H1 (cell line): ENCODE measurements at regions not wholly inside any gene's neighbourhood (a gene's known extent, or its start where the extent isn't known, plus 50 kb on each side); places are given as distances from the start of the nearest gene placed in this dataset.

ENCODE experiments used
- CTCF ChIA-PET: fragments of 300-600 bp; sonication (Branson Sonifier 250); formaldehyde crosslinking; loops from one replicate; lab custom pipeline; 2021; ENCODE audit not compliant: partially characterized antibody; lab: Charles Lee
- POLR2A ChIA-PET: fragments of 300-600 bp; sonication (Branson Sonifier 250); formaldehyde crosslinking; loops from one replicate; lab custom pipeline; 2021; ENCODE audit warnings: inconsistent platforms; ENCODE audit not compliant: partially characterized antibody; lab: Charles Lee
- DNase-seq, 2 experiments: peaks; one replicate each; pipeline versions ENCODE4 v3.0.0 to v3.0.0-alpha.2; 2010 to 2022; ENCODE audit warnings: low spot score in 2 of 2, low read depth in 1 of 2, mixed read lengths in 1 of 2
- FAIRE-seq: peaks from 2 replicates; lab custom pipeline; 2011; peaks lifted over from hg19 to GRCh38; lab: Jason Lieb, UNC
- H2AFZ ChIP-seq: 2 replicates; pipeline ENCODE4 v1.8.1; 2012; ENCODE audit warnings: low read length, inconsistent platforms
- H2AK5ac ChIP-seq: 2 replicates; pipeline ENCODE4 v1.6.1; 2013; ENCODE audit warnings: low read depth, low read length
- H2BK120ac ChIP-seq: replicated peaks from 2 replicates; pipeline ENCODE3; 2013; ENCODE audit warnings: low read depth, low read length, inconsistent platforms
- H2BK12ac ChIP-seq: 2 replicates; pipeline ENCODE4 v1.6.1; 2013; ENCODE audit warnings: low read depth, low read length
- H2BK15ac ChIP-seq: 2 replicates; pipeline ENCODE4 v1.6.1; 2013; ENCODE audit warnings: low read length
- H2BK20ac ChIP-seq: 2 replicates; pipeline ENCODE4 v1.6.1; 2013; ENCODE audit warnings: low read length
- H2BK5ac ChIP-seq: 2 replicates; pipeline ENCODE4 v1.6.1; 2013; ENCODE audit warnings: low read depth, low read length
- H3K14ac ChIP-seq: 2 replicates; pipeline ENCODE4 v1.6.1; 2013; ENCODE audit warnings: inconsistent platforms; ENCODE audit not compliant: insufficient read length
- H3K18ac ChIP-seq: 2 replicates; pipeline ENCODE4 v1.6.1; 2013; ENCODE audit warnings: low read length; ENCODE audit errors: extremely low read depth
- H3K23ac ChIP-seq: 2 replicates; pipeline ENCODE4 v1.6.1; 2013; ENCODE audit warnings: inconsistent platforms; ENCODE audit not compliant: insufficient read length
- H3K23me2 ChIP-seq: 2 replicates; pipeline ENCODE4 v1.6.1; 2013; ENCODE audit warnings: low read depth, low read length
- H3K27ac ChIP-seq: 2 replicates; pipeline ENCODE4 v1.6.1; 2011; ENCODE audit warnings: low read depth, low read length, inconsistent platforms
- H3K27me3 ChIP-seq, 4 experiments: replicated peaks in 1 of 4; 1 replicate in 1 of 4; 2 replicates in 3 of 4; pipeline versions ENCODE4 v1.6.1 to v1.8.1; 2011 to 2013; ENCODE audit warnings: low read length in 3 of 4, mild to moderate bottlenecking in 3 of 4, inconsistent platforms in 2 of 4, mixed read lengths in 2 of 4, moderate library complexity in 1 of 4; ENCODE audit not compliant: control insufficient read depth in 3 of 4, insufficient read depth in 3 of 4; ENCODE audit errors: extremely low read depth in 1 of 4
- H3K36me3 ChIP-seq, 4 experiments: 2 replicates each; pipeline versions ENCODE4 v1.6.1 to v1.8.1; 2011 to 2013; ENCODE audit warnings: mild to moderate bottlenecking in 4 of 4, low read length in 3 of 4, moderate library complexity in 2 of 4, control low read depth in 1 of 4, inconsistent platforms in 1 of 4; ENCODE audit not compliant: insufficient read depth in 4 of 4, control insufficient read depth in 2 of 4
- H3K4ac ChIP-seq: replicated peaks from 2 replicates; pipeline ENCODE3; 2013; ENCODE audit warnings: low read length, low read depth, mixed read lengths, inconsistent platforms; ENCODE audit not compliant: insufficient read length
- H3K4me1 ChIP-seq, 4 experiments: replicated peaks in 1 of 4; 1 replicate in 1 of 4; 2 replicates in 3 of 4; pipeline versions ENCODE4 v1.6.1 to v1.8.1; 2011 to 2013; ENCODE audit warnings: low read length in 3 of 4, inconsistent platforms in 2 of 4, mixed read lengths in 1 of 4; ENCODE audit not compliant: insufficient read depth in 4 of 4, control insufficient read depth in 3 of 4
- H3K4me2 ChIP-seq, 2 experiments: 2 replicates each; pipeline versions ENCODE4 v1.6.1 to v1.8.1; 2011 to 2013; ENCODE audit warnings: low read depth in 2 of 2, low read length in 2 of 2, control low read depth in 1 of 2, inconsistent platforms in 1 of 2, mild to moderate bottlenecking in 1 of 2; ENCODE audit not compliant: insufficient read depth in 1 of 2
- H3K4me3 ChIP-seq, 4 experiments: fragments of 200-600, 300-600 bp in 1 of 4; sonication (generic), shearing (Covaris generic), sonication (Bioruptor Twin) in 1 of 4; 2 replicates each; pipeline versions ENCODE4 v1.5.1 to v1.8.1; 2011 to 2016; ENCODE audit warnings: low read length in 4 of 4, low read depth in 3 of 4, control low read depth in 2 of 4, inconsistent platforms in 2 of 4, mild to moderate bottlenecking in 2 of 4, mixed read lengths in 1 of 4, moderate library complexity in 1 of 4; ENCODE audit not compliant: insufficient read depth in 2 of 4; ENCODE audit errors: extremely low read depth in 1 of 4
- H3K56ac ChIP-seq: replicated peaks from 2 replicates; pipeline ENCODE3; 2013; ENCODE audit warnings: low read depth, mild to moderate bottlenecking, mixed read lengths, low read length, inconsistent platforms; ENCODE audit not compliant: insufficient read length
- H3K79me1 ChIP-seq: 2 replicates; pipeline ENCODE4 v1.6.1; 2013; ENCODE audit warnings: low read depth, low read length, control low read depth
- H3K79me2 ChIP-seq, 2 experiments: 2 replicates each; pipeline versions ENCODE4 v1.6.1 to v1.8.1; 2012 to 2013; ENCODE audit warnings: low read length in 2 of 2, mild to moderate bottlenecking in 2 of 2, inconsistent platforms in 1 of 2; ENCODE audit not compliant: insufficient read depth in 2 of 2, control insufficient read depth in 1 of 2
- H3K9ac ChIP-seq, 4 experiments: replicated peaks in 1 of 4; 1 replicate in 1 of 4; 2 replicates in 3 of 4; pipeline versions ENCODE4 v1.6.1 to v1.8.1; 2011 to 2013; ENCODE audit warnings: low read depth in 3 of 4, low read length in 3 of 4, control low read depth in 2 of 4, mild to moderate bottlenecking in 2 of 4, moderate library complexity in 2 of 4, inconsistent platforms in 1 of 4; ENCODE audit errors: extremely low read depth in 1 of 4
- H3K9me3 ChIP-seq, 2 experiments: 2 replicates each; pipeline versions ENCODE4 v1.6.1 to v1.8.1; 2012 to 2013; ENCODE audit warnings: mild to moderate bottlenecking in 2 of 2, moderate library complexity in 2 of 2, control low read depth in 1 of 2, inconsistent platforms in 1 of 2, low read depth in 1 of 2, low read length in 1 of 2, mixed read lengths in 1 of 2; ENCODE audit not compliant: insufficient read depth in 2 of 2
- H4K20me1 ChIP-seq, 2 experiments: replicated peaks in 1 of 2; 2 replicates each; pipeline versions ENCODE3 to v1.8.1; 2011 to 2013; ENCODE audit warnings: inconsistent platforms in 2 of 2, low read length in 2 of 2, mild to moderate bottlenecking in 1 of 2; ENCODE audit not compliant: insufficient read depth in 2 of 2, control insufficient read depth in 1 of 2
- H4K5ac ChIP-seq: 2 replicates; pipeline ENCODE4 v1.6.1; 2013; ENCODE audit warnings: low read length, low read depth, mixed read lengths, inconsistent platforms; ENCODE audit not compliant: insufficient read length
- H4K8ac ChIP-seq: 2 replicates; pipeline ENCODE4 v1.8.0; 2013; ENCODE audit warnings: mild to moderate bottlenecking, moderate library complexity, low read length, inconsistent platforms; ENCODE audit not compliant: insufficient read depth; ENCODE audit errors: extremely low read depth
- H4K91ac ChIP-seq: replicated peaks from 2 replicates; pipeline ENCODE3; 2013; ENCODE audit warnings: low read length, mixed read lengths, inconsistent platforms; ENCODE audit not compliant: insufficient read length
- ATF2 ChIP-seq: IDR thresholded peaks from 2 replicates; pipeline ENCODE4 v1.6.1; 2012; ENCODE audit warnings: low read length, inconsistent platforms
- BCL11A ChIP-seq, 2 experiments: IDR thresholded peaks; one replicate each; pipeline ENCODE4 v1.6.1; 2011; ENCODE audit warnings: low read depth in 2 of 2, low read length in 2 of 2, mild to moderate bottlenecking in 2 of 2
- CEBPB ChIP-seq: IDR thresholded peaks from 2 replicates; pipeline ENCODE4 v1.6.1; 2012; ENCODE audit warnings: low read depth, low read length
- CREB1 ChIP-seq: IDR thresholded peaks from 2 replicates; pipeline ENCODE4 v1.6.1; 2012; ENCODE audit warnings: inconsistent platforms
- CTCF ChIP-seq, 3 experiments: IDR thresholded peaks; 1 replicate in 2 of 3; 2 replicates in 1 of 3; pipeline versions ENCODE4 v1.5.1 to v1.6.1; 2011; ENCODE audit warnings: low read length in 3 of 3, mild to moderate bottlenecking in 3 of 3, inconsistent platforms in 2 of 3, low read depth in 1 of 3, moderate library complexity in 1 of 3; ENCODE audit not compliant: insufficient read depth in 1 of 3; ENCODE audit errors: control extremely low read depth in 1 of 3
- NANOG ChIP-seq: IDR thresholded peaks from 2 replicates; pipeline ENCODE4 v1.6.1; 2011; ENCODE audit warnings: low read length, low read depth, mild to moderate bottlenecking, inconsistent platforms; ENCODE audit not compliant: insufficient read depth, poor library complexity, severe bottlenecking
- SIN3A ChIP-seq, 2 experiments: IDR thresholded peaks in 1 of 2; conservative IDR thresholded peaks in 1 of 2; 2 replicates each; pipeline ENCODE4 v1.6.1; 2011 to 2012; ENCODE audit warnings: low read length in 2 of 2, improper control_type of control experiment in 1 of 2, low read depth in 1 of 2, mild to moderate bottlenecking in 1 of 2
- TBP ChIP-seq: IDR thresholded peaks from 2 replicates; pipeline ENCODE4 v1.6.1; 2011; ENCODE audit warnings: low read depth, low read length, improper control_type of control experiment
- WGBS, 2 experiments: shearing (Covaris generic) in 1 of 2; methylation state at CpG; one replicate each; pipeline versions ENCODE4 v1.1.6 to v1.1.7; 2013 to 2015; ENCODE audit warnings: low lambda C conversion rate in 2 of 2, mixed read lengths in 2 of 2, inconsistent platforms in 1 of 2, low coverage in 1 of 2, missing lambda C conversion rate in 1 of 2; ENCODE audit not compliant: insufficient replicate concordance in 2 of 2, insufficient coverage in 1 of 2, insufficient read length in 1 of 2; ENCODE audit errors: extremely low coverage in 1 of 2, missing lambda C conversion rate in 1 of 2; 5-methylcytosine and 5-hydroxymethylcytosine counted together

- Histone ChIP-seq H4K20me1 (no peaks in the 10 kb centered on the region), H2BK120ac (no peak overlapping the region), H3K4ac (no peak overlapping the region), H4K91ac (no peak overlapping the region), H3K9me3 (no peaks in the 10 kb centered on the region; a peak in 1 of 4 replicates), H3K23me2 (no peaks in the 10 kb centered on the region), H3K14ac (no peak overlapping the region), H2BK5ac (no peak overlapping the region), H3K18ac (no peak overlapping the region), H2AK5ac (no peak overlapping the region), H3K79me2 (no peaks in the 10 kb centered on the region), H3K27me3 (no peaks in the 10 kb centered on the region), H3K56ac (no peak overlapping the region), H2AFZ (no peak overlapping the region), H3K79me1 (no peaks in the 10 kb centered on the region), H3K36me3 (no peaks in the 10 kb centered on the region), H3K23ac (no peak overlapping the region), H3K4me3 (no peak overlapping the region), H2BK15ac (no peak overlapping the region), H3K4me2 (no peak overlapping the region), H3K4me1 (no peaks in the 10 kb centered on the region), H2BK12ac (no peak overlapping the region), H3K9ac (no peak overlapping the region), H2BK20ac (no peak overlapping the region), H4K5ac (no peak overlapping the region), H4K8ac (no peak overlapping the region), H3K27ac (no peak overlapping the region)
- WGBS, 2 experiments = 87% methylated on average over 6 of the region's 6 CpGs; no CpG with 5 or more reads in 1 of the 2 experiments
- DNase-seq (no peak), FAIRE-seq (no peak)
- ChIA-PET POLR2A (no interaction called here), CTCF (interaction anchor here (1.1 kb wide), 1 partner anchor 39 kb away, joined by 3 read pairs; no protein-coding TSS in a partner anchor)
- TF ChIP-seq SIN3A (conservative IDR thresholded peaks at IDR 0.05 in 1 of 2, IDR thresholded peaks at IDR 0.05 in 1 of 2; ENCODE audit: low read depth in 1 of 2, low read length in 2 of 2) (no peak), CEBPB (no peak), NANOG (no peak), BCL11A (IDR thresholded peaks at IDR 0.05; ENCODE audit: low read depth in 2 of 2, low read length in 2 of 2) (no peak), TBP (no peak), ATF2 (no peak), CREB1 (no peak), CTCF (IDR thresholded peaks at IDR 0.05; ENCODE audit: control extremely low read depth in 1 of 3, insufficient read depth in 1 of 3, low read depth in 1 of 3, low read length in 3 of 3) (no peak)
These were observed 954.6 kb upstream of the LCORL start for GRCh38 chr4:18975916-18976808.
